Umbilical cord (tissue), 1 donor: ENCODE measurements at regions not wholly inside any gene's neighbourhood (a gene's known extent, or its start where the extent isn't known, plus 50 kb on each side); places are given as distances from the start of the nearest gene placed in this dataset.
"Not testable (repeated sequence)": the region's sequence is repeated elsewhere in the genome, so short reads cannot be mapped to it uniquely, and the experiment has no call there.

Experiments
- DNase-seq: peaks from one replicate; pipeline ENCODE4 v3.0.0-alpha.2; 2015; ENCODE audit warnings: low spot score

DNA sequence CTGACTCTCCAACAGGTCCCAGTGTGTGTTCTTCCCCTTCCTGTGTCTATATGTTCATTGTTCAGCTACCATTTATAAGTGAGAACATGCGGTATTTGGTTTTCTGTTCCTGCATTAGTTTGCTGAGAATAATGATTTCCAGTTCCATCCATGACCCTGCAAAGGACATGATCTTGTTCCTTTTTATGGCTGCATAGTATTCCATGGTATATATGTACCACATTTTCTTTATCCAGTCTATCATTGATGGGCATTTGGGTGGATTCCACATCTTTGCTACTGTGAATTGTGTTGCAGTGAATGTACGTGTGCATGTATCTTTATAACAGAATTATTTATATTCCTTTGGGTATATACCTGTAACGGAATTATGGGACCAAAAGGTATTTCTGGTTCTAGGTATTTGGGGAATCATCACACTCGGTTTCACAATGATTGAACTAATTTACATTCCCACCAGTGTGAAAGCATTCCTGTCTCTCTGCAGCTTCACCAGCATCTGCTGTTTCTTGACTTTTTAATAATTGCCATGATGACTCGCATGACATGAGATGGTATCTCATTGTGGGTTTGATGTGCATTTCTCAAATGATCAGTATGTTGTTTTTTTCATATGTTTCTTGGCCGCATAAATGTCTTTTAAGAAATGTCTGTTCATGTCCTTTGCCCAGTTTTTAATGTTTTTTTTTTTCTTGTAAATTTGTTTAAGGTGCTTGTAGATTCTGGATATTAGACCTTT lies 60.2 kb downstream of the LSMEM1 start:
- no peak for DNase-seq

DNA sequence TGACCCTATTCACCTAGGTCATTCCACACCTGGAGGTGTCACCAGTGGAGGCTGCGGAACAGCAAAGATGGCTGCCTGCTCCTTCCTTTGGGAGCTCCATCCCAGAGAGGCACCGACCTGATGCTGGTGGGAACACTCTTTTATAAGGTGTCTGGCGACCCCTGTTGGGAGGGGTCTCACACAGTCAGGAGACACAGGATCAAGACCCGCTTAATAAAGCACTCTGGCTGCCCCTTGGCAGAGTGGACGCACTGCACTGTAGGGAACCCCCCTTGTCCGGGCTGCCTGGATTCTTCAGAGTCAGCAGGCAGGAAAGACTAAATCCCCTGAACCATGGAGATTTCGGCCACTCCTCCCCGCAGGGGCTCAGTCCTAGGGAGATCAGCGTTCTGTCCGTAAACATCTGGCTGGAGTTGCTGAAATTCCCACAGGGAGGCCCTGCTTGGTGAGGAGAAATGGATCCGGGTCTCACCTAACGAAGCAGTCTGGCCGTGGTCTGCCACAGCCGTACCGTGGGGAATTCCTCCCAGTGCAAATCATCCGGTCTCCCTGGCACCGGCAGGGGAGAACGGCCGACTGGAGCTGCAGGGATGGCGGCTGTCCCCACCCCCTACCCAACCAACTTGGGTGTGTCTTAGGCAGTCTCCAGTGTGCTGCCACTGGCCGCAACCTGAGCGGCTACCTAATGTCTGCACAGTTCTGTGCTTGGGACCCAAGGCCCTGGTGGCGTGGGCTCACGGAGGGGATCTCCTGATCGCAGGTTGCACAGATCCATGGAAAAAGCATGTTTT lies 66.1 kb downstream of the LSMEM1 start:
- no peak for DNase-seq

GRCh38 chr7:112547916-112548315 lies 67.1 kb downstream of the LSMEM1 start:
- DNase-seq: no peak

GRCh38 chr7:112550468-112551060 lies 69.8 kb downstream of the LSMEM1 start:
- peak; percentile 50 for DNase-seq

DNA sequence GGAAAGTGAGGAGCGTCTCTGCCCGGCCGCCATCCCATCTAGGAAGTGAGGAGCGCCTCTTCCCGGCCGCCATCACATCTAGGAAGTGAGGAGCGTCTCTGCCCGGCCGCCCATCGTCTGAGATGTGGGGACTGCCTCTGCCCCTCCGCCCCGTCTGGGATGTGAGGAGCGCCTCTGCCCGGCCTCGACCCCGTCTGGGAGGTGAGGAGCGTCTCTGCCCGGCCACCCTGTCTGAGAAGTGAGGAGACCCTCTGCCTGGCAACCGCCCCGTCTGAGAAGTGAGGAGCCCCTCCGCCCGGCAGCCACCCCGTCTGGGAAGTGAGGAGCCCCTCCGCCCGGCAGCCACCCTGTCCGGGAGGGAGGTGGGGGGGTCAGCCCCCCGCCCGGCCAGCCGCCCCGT lies 70.7 kb downstream of the LSMEM1 start:
- not testable (repeated sequence) for DNase-seq

GRCh38 chr7:112554591-112554990 lies 73.8 kb downstream of the LSMEM1 start:
- no peak for DNase-seq

DNA sequence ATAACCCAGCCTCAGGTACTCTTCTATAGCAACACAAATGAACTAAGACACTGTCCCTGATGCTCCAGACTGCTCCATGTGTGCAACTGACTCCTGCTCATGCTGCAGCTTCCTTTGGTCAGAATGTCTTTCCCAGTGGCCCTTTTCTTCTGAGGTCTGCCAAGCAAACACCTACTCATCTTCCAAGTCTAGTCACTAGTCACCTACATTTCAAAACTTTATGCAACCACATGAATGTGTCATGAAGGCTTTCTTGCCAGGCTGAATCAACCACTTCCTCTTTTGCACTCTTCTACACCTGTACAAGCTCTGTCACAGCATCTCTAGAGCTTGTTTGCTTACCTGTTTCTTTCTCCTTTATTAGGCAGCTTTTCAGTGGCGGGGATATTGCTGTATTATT lies 75.8 kb downstream of the LSMEM1 start:
- DNase-seq: no peak

- DNase-seq: no peak
Measured at GRCh38 chr7:112566442-112567324, 85.9 kb downstream of the LSMEM1 start.

DNA sequence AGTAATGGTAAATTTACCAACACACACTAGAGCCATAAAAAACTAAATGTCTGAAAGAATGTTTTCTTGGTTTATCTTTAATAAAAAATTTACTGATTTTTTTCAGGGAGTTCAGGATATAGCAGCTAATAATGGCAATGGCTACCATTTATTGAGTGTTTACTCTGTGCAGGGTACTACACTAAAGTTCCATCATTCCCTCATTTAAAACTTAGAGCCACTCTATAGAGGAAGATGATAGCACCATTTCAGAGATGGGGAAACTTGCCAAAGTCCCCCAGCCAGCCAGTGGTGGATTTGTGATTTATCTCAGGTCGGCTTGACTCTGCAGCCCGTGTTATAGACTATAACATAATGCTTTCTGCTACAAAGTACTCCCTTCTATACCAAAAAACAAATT lies 86.6 kb downstream of the LSMEM1 start:
- no peak for DNase-seq

GRCh38 chr7:112571852-112572607 lies 91.2 kb downstream of the LSMEM1 start:
- DNase-seq: no peak

- peak; percentile 46 for DNase-seq
Measured at GRCh38 chr7:112572669-112573301, 92.0 kb downstream of the LSMEM1 start.

DNA sequence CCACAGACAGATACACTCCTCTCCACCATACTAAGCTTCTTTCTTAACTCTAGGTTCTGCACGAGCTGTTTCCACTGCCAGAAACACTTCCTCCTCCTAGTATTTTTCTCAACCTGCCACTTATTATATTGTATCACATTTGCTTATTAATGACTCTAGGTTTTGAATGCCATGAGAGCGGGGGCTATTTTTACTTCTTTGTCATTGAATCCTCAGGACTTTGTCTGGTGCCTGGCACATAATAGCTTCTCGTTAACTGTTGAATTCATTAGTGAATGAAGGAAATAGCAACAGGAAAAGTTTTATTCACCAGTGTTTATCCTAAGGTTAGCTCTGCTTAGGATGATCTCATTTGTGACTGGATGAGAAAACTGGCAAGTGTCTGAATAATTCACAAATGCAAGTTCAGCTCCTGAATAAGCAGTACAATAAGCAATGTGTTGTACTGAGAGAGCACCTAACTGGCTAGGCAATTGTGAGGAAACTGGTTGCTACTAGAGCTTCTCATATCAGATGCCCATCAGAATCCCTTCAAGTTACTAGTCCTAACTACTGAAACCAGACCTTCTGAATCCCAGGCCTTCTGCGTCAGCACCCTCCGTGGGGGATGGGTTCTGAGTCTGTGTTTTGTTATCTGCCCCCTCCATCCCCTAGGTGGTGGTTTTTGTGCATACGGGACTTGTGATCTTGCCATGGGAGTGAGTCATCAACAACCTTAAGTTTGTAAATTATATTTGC lies 92.7 kb downstream of the LSMEM1 start:
- DNase-seq: no peak

DNA sequence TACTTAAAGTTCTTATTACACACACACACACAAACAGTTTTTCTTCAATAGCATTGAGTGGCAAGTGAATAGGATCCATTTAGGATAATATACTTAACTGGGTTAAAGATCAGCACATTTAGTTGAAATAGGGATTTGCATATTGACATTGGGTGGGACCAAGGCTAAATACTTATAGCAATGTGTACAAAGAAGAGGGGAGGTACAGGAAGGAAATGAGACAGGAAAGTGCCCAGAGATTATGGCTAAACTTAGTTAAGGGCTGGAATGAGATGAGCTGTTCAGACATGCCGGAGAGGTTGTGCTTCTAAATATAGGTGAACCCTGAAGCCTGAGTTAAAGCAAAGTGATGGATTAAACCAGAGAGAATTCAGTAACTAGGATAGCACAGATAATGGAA lies 95.1 kb downstream of the LSMEM1 start:
- no peak for DNase-seq

GRCh38 chr7:112579388-112579787 lies 98.6 kb downstream of the LSMEM1 start:
- DNase-seq: peak; percentile 58

DNA sequence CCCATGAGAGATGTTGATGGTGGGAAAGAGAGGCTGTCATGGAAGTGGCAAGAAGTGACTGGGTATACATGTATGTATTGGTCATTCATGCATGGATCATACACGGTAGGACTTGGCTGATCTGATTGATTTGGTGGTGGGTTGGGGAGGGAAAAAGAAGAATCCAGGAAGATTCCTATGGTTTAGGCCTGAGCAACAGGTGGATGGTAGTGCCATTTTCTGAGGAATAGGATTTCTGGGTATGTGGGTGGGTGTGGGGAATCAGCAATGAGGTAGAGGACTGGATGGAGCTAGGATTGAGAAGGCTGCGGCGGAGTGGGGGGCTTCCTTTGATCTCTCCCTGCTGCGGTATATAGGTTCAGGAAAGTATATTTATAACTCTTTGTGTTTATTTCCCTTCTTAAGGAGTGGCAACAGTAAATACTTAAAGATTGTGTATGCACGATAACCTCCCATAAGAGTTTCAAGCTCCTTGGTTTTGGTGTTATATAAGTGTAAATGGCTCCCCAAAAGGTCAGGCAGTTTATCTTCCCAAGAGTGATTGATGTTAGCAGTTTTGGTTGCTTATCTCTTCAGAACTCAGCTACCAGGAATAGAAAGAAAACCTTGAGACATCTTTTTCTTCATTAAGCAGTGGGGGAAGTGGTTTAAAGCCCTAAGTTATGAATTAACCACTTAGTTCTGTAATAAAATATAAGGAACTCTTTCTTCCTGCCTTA lies 100.1 kb downstream of the LSMEM1 start:
- DNase-seq: no peak

DNA sequence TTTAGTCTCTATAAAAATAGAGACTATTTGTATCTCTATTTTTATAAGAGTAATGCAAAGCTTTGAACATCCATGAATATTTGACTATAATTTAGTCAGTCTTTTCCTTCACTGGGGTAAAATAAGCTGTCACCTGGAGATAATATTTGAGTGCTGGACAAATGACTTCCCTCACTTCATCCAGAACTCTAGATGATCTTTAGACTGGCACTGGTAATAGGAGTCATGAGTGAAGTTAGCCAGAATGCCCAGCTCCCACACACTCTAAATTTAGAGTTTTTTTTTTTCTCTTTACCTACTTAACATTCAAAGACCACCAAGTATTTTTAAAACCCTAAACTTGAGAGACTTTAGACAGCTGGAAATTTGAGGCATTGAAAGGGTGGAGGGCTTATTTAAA lies 100.7 kb downstream of the LSMEM1 start:
- no peak for DNase-seq

DNA sequence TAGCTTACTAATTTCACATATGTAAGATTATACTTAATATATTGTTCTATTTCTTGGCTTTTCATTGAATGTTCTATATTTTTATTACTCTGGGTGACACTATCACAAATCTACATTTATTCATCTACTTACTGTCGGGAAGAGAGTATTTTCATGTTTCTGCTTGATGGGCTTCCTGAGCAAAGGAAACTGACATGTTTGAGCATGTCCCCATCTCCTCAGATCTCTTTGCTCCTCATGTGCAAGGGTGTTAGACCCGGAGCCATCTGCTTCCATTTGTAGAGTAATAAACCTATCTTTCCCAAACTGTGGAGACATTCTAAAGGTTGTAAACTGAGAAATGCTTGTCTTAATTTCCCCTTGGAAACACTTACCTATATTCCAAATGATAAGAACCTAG lies 103.5 kb downstream of the LSMEM1 start:
- no peak for DNase-seq

- no peak for DNase-seq
Measured at GRCh38 chr7:112587504-112587903, 106.7 kb downstream of the LSMEM1 start.
